ENCODE measurements at regions not wholly inside any gene's neighbourhood (a gene's known extent, or its start where the extent isn't known, plus 50 kb on each side); places are given as distances from the start of the nearest gene placed in this dataset.

DNA sequence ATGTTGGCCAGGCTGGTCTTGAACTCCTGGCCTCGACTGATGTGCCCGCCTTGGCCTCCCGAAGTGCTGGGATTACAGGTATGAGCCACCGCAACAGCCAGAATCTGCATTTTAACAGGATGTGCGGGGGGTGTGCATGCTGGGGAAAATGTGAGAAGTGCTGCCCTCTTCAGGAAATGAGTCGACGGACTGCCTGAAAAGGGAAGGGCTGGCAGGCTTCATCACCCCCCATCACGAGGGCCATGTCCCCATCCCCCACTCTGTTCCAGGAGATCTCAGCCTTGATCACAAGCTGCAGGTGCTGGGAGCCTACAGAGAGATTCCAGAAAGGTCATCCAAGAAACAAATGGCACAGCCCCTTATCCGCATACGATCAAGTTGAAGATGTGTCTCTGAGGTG is 195.3 kb upstream of the RPL38 start:
- H3K4me1 ChIP-seq (ENCODE audit: control insufficient read depth in 2 of 2, insufficient read depth in 2 of 2, low read length in 2 of 2) = no peaks in the 10 kb centered on the region
- H3K27me3 Mint-ChIP-seq = peaks cover 55% of the 10 kb centered on the region
- H3K4me2 ChIP-seq (replicated peaks; ENCODE audit: low read depth, low read length, poor library complexity, severe bottlenecking) = no peak overlapping the region
- H4K20me1 ChIP-seq (ENCODE audit: control insufficient read depth, insufficient read depth, low read length, poor library complexity, severe bottlenecking) = no peaks in the 10 kb centered on the region
- H3K27ac ChIP-seq (ENCODE audit: low read length in 2 of 2) = no peak overlapping the region
- ATAC-seq (ENCODE audit: low read depth) = no peak
- ChIA-PET CTCF (no interaction called here), POLR2A (no interaction called here)
- H3K79me2 ChIP-seq (ENCODE audit: control insufficient read depth, insufficient read depth, low read length) = no peaks in the 10 kb centered on the region
- intact Hi-C loops (cut with micrococcal nuclease) = no loop called here
- DNase-seq = peak; percentile 10
- no peak overlapping the region for H3K4me3 Mint-ChIP-seq
- H3K27me3 ChIP-seq (replicated peaks in 1 of 4; ENCODE audit: control extremely low read depth in 1 of 4, control insufficient read depth in 3 of 4, insufficient read depth in 4 of 4, low read length in 3 of 4) = peaks cover 0 to 16% (median 0%) of the 10 kb centered on the region in 4 experiments
- WGBS (ENCODE audit: insufficient coverage) = 21% methylated on average over 10 of the region's 10 CpGs
- H3K4me3 ChIP-seq (ENCODE audit: control extremely low read depth in 1 of 5, extremely low read depth in 1 of 5, insufficient read depth in 1 of 5, low read depth in 2 of 5, low read length in 4 of 5) = no peak overlapping the region
- no peak for TF ChIP-seq EZH2 (IDR thresholded peaks at IDR 0.05; ENCODE audit: borderline replicate concordance, insufficient read depth, low read depth, low read length, poor library complexity, severe bottlenecking)
- no peaks in the 10 kb centered on the region for H3K4me1 Mint-ChIP-seq
- H3K9me3 ChIP-seq (ENCODE audit: control extremely low read depth in 1 of 3, control insufficient read depth in 2 of 3, insufficient read depth in 1 of 3, low read length in 2 of 3) = no peaks in the 10 kb centered on the region
- no peak overlapping the region for H3K27ac Mint-ChIP-seq
- H3K9me3 Mint-ChIP-seq (ENCODE audit: insufficient read depth) = no peaks in the 10 kb centered on the region
- H3K9ac ChIP-seq (ENCODE audit: low read length) = no peak overlapping the region
- H2AFZ ChIP-seq (ENCODE audit: insufficient read depth, low read depth, low read length, poor library complexity, severe bottlenecking) = no peak overlapping the region
- no peaks in the 10 kb centered on the region for H3K36me3 ChIP-seq (replicated peaks in 1 of 2; ENCODE audit: control extremely low read depth in 1 of 2, control insufficient read depth in 1 of 2, extremely low read depth in 1 of 2, insufficient read depth in 2 of 2, low read length in 1 of 2)

DNA sequence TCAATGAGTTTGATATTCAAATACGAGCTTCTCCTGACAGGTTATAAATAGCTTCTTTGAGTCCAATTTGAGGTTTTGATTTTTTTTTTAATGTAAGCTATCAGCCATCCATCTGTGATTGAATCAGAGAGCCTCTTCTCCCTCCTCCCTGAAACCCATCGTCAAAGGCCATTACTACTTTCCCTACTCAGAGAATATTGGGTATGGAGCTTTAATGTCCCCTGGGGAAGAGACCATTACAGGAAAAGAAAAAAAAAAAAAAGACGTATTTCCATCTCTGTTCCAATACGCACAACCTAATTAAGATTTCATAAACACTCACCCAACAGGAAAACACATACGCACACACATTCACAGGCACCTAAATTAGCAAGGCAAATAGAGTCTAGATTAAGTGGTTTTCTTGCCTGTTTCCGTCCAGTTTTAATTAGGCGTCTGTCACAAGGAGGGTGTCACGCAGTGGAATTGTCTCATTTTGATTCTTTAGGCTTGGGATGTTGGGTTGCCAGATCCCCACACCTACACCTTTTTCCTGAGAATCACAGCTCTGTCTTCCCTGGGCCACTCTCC is 194.3 kb upstream of the RPL38 start:
- Histone ChIP-seq H3K4me1 (ENCODE audit: control insufficient read depth in 2 of 2, insufficient read depth in 2 of 2, low read length in 2 of 2) (no peaks in the 10 kb centered on the region), H3K4me3 (ENCODE audit: control extremely low read depth in 1 of 5, extremely low read depth in 1 of 5, insufficient read depth in 1 of 5, low read depth in 2 of 5, low read length in 4 of 5) (no peak overlapping the region), H3K9ac (ENCODE audit: low read length) (no peak overlapping the region), H3K27ac (ENCODE audit: low read length in 2 of 2) (no peak overlapping the region), H3K36me3 (replicated peaks in 1 of 2; ENCODE audit: control extremely low read depth in 1 of 2, control insufficient read depth in 1 of 2, extremely low read depth in 1 of 2, insufficient read depth in 2 of 2, low read length in 1 of 2) (no peaks in the 10 kb centered on the region), H3K4me2 (replicated peaks; ENCODE audit: low read depth, low read length, poor library complexity, severe bottlenecking) (no peak overlapping the region), H2AFZ (ENCODE audit: insufficient read depth, low read depth, low read length, poor library complexity, severe bottlenecking) (no peak overlapping the region), H3K79me2 (ENCODE audit: control insufficient read depth, insufficient read depth, low read length) (no peaks in the 10 kb centered on the region), H4K20me1 (ENCODE audit: control insufficient read depth, insufficient read depth, low read length, poor library complexity, severe bottlenecking) (no peaks in the 10 kb centered on the region), H3K27me3 (replicated peaks in 1 of 4; ENCODE audit: control extremely low read depth in 1 of 4, control insufficient read depth in 3 of 4, insufficient read depth in 4 of 4, low read length in 3 of 4) (peaks cover 0 to 21% (median 0%) of the 10 kb centered on the region in 4 experiments), H3K9me3 (ENCODE audit: control extremely low read depth in 1 of 3, control insufficient read depth in 2 of 3, insufficient read depth in 1 of 3, low read length in 2 of 3) (no peaks in the 10 kb centered on the region)
- ATAC-seq (ENCODE audit: low read depth) = no peak
- H3K27ac Mint-ChIP-seq = no peak overlapping the region
- CTCF ChIA-PET = interaction anchor here (1.0 kb wide), 1 partner anchor 580 kb away, joined by 4 read pairs; no protein-coding TSS in a partner anchor
- DNase-seq = no peak
- no peaks in the 10 kb centered on the region for H3K4me1 Mint-ChIP-seq
- intact Hi-C loops (cut with micrococcal nuclease) = no loop called here
- no peaks in the 10 kb centered on the region for H3K9me3 Mint-ChIP-seq (ENCODE audit: insufficient read depth)
- POLR2A ChIA-PET = no interaction called here
- TF ChIP-seq, protein P1, sequence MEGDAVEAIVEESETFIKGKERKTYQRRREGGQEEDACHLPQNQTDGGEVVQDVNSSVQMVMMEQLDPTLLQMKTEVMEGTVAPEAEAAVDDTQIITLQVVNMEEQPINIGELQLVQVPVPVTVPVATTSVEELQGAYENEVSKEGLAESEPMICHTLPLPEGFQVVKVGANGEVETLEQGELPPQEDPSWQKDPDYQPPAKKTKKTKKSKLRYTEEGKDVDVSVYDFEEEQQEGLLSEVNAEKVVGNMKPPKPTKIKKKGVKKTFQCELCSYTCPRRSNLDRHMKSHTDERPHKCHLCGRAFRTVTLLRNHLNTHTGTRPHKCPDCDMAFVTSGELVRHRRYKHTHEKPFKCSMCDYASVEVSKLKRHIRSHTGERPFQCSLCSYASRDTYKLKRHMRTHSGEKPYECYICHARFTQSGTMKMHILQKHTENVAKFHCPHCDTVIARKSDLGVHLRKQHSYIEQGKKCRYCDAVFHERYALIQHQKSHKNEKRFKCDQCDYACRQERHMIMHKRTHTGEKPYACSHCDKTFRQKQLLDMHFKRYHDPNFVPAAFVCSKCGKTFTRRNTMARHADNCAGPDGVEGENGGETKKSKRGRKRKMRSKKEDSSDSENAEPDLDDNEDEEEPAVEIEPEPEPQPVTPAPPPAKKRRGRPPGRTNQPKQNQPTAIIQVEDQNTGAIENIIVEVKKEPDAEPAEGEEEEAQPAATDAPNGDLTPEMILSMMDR (IDR thresholded peaks at IDR 0.05) = no peak
- WGBS (ENCODE audit: insufficient coverage) = 67% methylated on average over 2 of the region's 8 CpGs
- peaks cover 56% of the 10 kb centered on the region for H3K27me3 Mint-ChIP-seq
- no peak overlapping the region for H3K4me3 Mint-ChIP-seq

Data from B cell (primary cell).